Kidney epithelial cell (primary cell): ENCODE measurements at regions not wholly inside any gene's neighbourhood (a gene's known extent, or its start where the extent isn't known, plus 50 kb on each side); places are given as distances from the start of the nearest gene placed in this dataset.

Experiments
- DNase-seq: peaks from one replicate; pipeline ENCODE4 v3.0.0-alpha.2; 2010; ENCODE audit warnings: low read depth
- H3K27me3 ChIP-seq: 2 replicates; pipeline ENCODE4 v1.6.0; 2011; ENCODE audit warnings: low read length; ENCODE audit not compliant: control insufficient read depth, insufficient read depth
- H3K36me3 ChIP-seq: 2 replicates; pipeline ENCODE4 v1.5.1; 2011; ENCODE audit warnings: low read length; ENCODE audit not compliant: control insufficient read depth, insufficient read depth
- H3K4me3 ChIP-seq: 2 replicates; pipeline ENCODE4 v1.5.1; 2011; ENCODE audit warnings: low read depth, mild to moderate bottlenecking, control low read depth, low read length
- TF ChIP-seq, protein P1 (sequence below): IDR thresholded peaks from 2 replicates; pipeline ENCODE4 v1.5.1; 2011; ENCODE audit warnings: mild to moderate bottlenecking, moderate library complexity, low read length, control low read depth, inconsistent platforms; ENCODE audit not compliant: insufficient read depth, poor library complexity, severe bottlenecking

DNA sequence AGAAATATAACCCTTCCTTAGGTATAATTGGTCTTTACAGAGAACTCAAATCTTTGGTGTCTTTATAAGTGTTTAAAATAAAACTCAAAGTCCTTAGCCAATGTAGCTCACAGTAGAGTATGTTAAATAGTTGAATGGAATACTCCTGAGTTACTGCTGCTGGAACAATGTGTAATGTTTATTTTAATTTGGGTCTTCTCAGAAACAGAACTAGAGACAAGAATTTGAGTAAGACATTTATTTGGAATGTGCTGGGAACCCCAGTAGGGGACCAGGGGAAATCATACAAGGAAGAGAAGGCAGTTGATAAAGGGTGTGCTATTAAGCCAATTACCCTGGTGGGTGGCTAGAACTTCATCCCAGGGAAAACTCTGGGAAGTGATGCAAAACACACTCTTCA is 240.4 kb upstream of the LDB2 start:
- DNase-seq: no peak
- Histone ChIP-seq H3K27me3 (no peaks in the 10 kb centered on the region), H3K36me3 (no peaks in the 10 kb centered on the region), H3K4me3 (no peak overlapping the region)
- TF ChIP-seq, protein P1, sequence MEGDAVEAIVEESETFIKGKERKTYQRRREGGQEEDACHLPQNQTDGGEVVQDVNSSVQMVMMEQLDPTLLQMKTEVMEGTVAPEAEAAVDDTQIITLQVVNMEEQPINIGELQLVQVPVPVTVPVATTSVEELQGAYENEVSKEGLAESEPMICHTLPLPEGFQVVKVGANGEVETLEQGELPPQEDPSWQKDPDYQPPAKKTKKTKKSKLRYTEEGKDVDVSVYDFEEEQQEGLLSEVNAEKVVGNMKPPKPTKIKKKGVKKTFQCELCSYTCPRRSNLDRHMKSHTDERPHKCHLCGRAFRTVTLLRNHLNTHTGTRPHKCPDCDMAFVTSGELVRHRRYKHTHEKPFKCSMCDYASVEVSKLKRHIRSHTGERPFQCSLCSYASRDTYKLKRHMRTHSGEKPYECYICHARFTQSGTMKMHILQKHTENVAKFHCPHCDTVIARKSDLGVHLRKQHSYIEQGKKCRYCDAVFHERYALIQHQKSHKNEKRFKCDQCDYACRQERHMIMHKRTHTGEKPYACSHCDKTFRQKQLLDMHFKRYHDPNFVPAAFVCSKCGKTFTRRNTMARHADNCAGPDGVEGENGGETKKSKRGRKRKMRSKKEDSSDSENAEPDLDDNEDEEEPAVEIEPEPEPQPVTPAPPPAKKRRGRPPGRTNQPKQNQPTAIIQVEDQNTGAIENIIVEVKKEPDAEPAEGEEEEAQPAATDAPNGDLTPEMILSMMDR: no peak

DNA sequence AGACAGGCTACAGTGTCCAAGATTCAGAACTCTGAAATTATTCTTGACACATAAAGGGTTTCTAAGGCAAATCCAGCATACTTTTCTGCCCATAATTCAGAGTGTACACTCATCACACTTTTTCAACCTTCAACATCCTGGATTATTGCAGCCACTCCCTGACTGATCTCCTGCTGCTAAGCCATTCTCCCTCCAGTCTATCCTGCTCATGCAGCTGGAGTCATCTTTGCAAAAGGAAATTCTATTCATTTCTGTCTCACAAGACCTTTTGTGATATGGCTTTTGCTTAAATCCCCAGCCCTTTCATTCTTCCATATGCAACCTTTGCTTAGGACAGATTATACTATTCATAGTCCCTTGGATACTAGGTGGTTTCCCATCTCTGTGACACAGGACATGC is 236.1 kb upstream of the LDB2 start:
- Histone ChIP-seq H3K36me3 (no peaks in the 10 kb centered on the region), H3K4me3 (no peak overlapping the region), H3K27me3 (no peaks in the 10 kb centered on the region)
- DNase-seq: no peak
- TF ChIP-seq, protein P1: no peak

DNA sequence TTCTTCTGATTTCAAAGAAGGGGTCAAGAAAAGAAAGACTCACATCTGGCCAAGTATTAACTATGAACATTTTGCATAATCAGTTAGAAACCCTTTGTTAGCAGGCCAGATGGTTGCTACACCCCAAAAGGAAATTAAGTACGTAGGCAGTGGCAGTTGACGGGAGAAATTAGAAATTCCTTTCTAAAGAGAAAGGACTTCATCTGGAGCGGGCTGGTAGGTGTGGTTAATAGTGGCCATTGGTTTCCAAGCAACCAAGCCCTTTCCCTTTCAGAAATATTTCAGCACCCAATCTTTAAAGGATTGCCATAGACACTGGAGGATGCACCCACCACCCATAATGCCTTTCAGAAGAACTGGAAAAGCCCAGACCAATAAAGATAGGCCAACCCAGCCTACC is 235.7 kb upstream of the LDB2 start:
- no peaks in the 10 kb centered on the region for H3K27me3 ChIP-seq
- DNase-seq: no peak
- H3K36me3 ChIP-seq: no peaks in the 10 kb centered on the region
- no peak overlapping the region for H3K4me3 ChIP-seq
- TF ChIP-seq, protein P1: no peak

DNA sequence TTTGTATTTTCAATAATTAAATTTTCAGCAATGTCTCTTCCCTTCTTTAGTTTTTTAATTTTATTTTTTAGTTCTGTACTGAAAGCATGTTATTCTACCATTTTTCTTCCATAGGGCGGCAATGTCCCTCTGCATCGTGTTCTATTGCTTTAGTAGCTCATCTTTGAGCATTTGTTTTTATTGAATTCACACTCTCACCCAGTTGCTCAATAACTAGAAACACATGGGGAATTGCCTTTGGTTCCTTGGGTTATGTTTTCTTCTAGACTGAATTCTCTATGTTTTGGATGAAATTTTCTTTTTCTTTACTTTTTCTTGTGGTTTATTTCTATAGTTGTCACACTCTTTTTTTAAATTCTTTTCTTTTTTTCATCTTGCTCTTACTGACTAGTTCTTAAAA is 233.8 kb upstream of the LDB2 start:
- Histone ChIP-seq H3K36me3 (no peaks in the 10 kb centered on the region), H3K4me3 (no peak overlapping the region), H3K27me3 (no peaks in the 10 kb centered on the region)
- TF ChIP-seq, protein P1: no peak
- no peak for DNase-seq

DNA sequence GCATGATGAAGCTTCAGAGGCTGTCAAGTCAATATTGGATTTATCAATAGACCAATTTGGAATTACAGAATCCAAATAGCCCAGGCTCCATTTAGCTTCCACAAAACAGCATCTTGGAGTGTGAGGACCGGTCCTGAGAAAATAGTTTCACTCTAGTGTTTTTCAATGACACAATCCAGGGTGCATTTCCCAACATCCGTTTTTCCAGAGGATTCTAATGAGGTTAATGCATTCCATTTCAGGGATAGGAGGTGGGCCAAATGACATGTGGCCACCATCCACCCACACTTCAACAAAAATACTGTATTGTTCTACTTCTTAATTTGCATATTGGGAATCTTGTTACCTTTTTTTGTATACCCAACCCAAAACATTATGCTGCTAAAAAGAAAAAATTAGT is 229.8 kb upstream of the LDB2 start:
- Histone ChIP-seq H3K4me3 (no peak overlapping the region), H3K36me3 (no peaks in the 10 kb centered on the region), H3K27me3 (no peaks in the 10 kb centered on the region)
- no peak for DNase-seq
- TF ChIP-seq, protein P1: no peak

DNA sequence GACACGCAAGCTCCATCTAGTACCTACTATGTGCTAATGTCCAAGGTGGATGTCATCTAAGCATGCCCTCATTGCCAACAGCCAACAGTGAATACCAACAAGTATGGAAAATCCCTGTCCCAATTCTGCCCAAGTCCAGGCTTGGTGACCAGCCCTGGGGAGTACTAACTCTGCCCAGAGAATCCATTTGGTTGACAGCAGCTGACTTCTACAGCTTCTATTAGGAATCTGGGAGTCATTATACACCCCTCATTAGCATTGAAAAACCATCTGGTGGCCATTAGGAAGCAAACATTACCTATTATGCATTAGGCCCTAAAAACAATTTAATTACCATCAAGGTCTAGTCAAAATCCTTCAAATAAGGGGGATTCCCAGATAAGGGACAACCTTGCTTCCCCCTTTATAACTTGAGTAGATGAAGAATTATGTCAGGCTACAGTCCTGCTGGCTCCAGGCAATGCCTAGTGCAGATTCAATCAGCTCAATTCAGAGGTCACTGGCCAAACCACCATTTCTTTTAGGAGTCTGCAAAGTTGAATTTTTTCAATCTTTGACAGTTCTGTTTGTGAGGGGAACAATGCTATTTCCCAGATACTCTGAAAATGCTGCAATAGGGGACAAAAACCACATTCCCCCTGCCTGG is 228.0 kb upstream of the LDB2 start:
- DNase-seq: no peak
- Histone ChIP-seq H3K36me3 (no peaks in the 10 kb centered on the region), H3K4me3 (no peak overlapping the region), H3K27me3 (no peaks in the 10 kb centered on the region)
- TF ChIP-seq, protein P1: no peak
